ENCODE measurements at regions not wholly inside any gene's neighbourhood (a gene's known extent, or its start where the extent isn't known, plus 50 kb on each side); places are given as distances from the start of the nearest gene placed in this dataset.

- no peak overlapping the region for H3K27ac ChIP-seq
- no peak for TF ChIP-seq ZFX (IDR thresholded peaks at IDR 0.05)
- TF ChIP-seq CTCF (conservative IDR thresholded peaks at IDR 0.05): no peak
Observed at GRCh38 chr2:41985573-41986095, 62.2 kb upstream of the PKDCC start.

GRCh38 chr2:41989501-41990180 lies 58.2 kb upstream of the PKDCC start:
- no peak overlapping the region for H3K27ac ChIP-seq

GRCh38 chr2:41990245-41990644 lies 57.6 kb upstream of the PKDCC start:
- no peak for TF ChIP-seq CTCF (conservative IDR thresholded peaks at IDR 0.05)
- no peak for TF ChIP-seq ZFX (IDR thresholded peaks at IDR 0.05)
- H3K27ac ChIP-seq: no peak overlapping the region

More at GRCh38 chr2:41989501-41990180, 58.2 kb upstream of the PKDCC start:
- TF ChIP-seq ZFX (IDR thresholded peaks at IDR 0.05) (no peak), CTCF (conservative IDR thresholded peaks at IDR 0.05) (no peak)

- no peak overlapping the region for H3K27ac ChIP-seq
- no peak for TF ChIP-seq CTCF (conservative IDR thresholded peaks at IDR 0.05)
- no peak for TF ChIP-seq ZFX (IDR thresholded peaks at IDR 0.05)
Observed at GRCh38 chr2:41990688-41991087, 57.1 kb upstream of the PKDCC start.

- no peak for TF ChIP-seq CTCF (conservative IDR thresholded peaks at IDR 0.05)
- TF ChIP-seq ZFX (IDR thresholded peaks at IDR 0.05): no peak
- no peak overlapping the region for H3K27ac ChIP-seq
Observed at GRCh38 chr2:41992056-41992642, 55.7 kb upstream of the PKDCC start.

GRCh38 chr2:41992671-41993434 lies 55.0 kb upstream of the PKDCC start:
- TF ChIP-seq CTCF (conservative IDR thresholded peaks at IDR 0.05) (no peak), ZFX (IDR thresholded peaks at IDR 0.05) (no peak)

GRCh38 chr2:41993435-41993925 lies 54.3 kb upstream of the PKDCC start:
- H3K27ac ChIP-seq: no peak overlapping the region
- TF ChIP-seq CTCF (conservative IDR thresholded peaks at IDR 0.05): no peak
- no peak for TF ChIP-seq ZFX (IDR thresholded peaks at IDR 0.05)

More at GRCh38 chr2:41992671-41993434, 55.0 kb upstream of the PKDCC start:
- H3K27ac ChIP-seq: no peak overlapping the region
